ENCODE measurements at regions not wholly inside any gene's neighbourhood (a gene's known extent, or its start where the extent isn't known, plus 50 kb on each side); places are given as distances from the start of the nearest gene placed in this dataset.

- TF ChIP-seq ZNF253 (CRISPR knock-in tag; IDR thresholded peaks at IDR 0.05; ENCODE audit: borderline replicate concordance) (no peak), ARID4A (CRISPR knock-in tag; IDR thresholded peaks at IDR 0.05; ENCODE audit: borderline replicate concordance) (no peak), SP1 (IDR thresholded peaks at IDR 0.05) (no peak), SP1 (CRISPR knock-in tag; IDR thresholded peaks at IDR 0.05) (no peak), ZNF678 (CRISPR knock-in tag; IDR thresholded peaks at IDR 0.05) (no peak), BHLHE40 (IDR thresholded peaks at IDR 0.05; ENCODE audit: low read length) (no peak), TCF12 (IDR thresholded peaks at IDR 0.05) (no peak), TCF12 (CRISPR knock-in tag; IDR thresholded peaks at IDR 0.05) (no peak)
Observed at GRCh38 chr13:77815330-77815729, 103.3 kb downstream of the EDNRB start.
